Neural cell (in vitro differentiated cells): ENCODE measurements at regions not wholly inside any gene's neighbourhood (a gene's known extent, or its start where the extent isn't known, plus 50 kb on each side); places are given as distances from the start of the nearest gene placed in this dataset.

Source experiments
- H2AFZ ChIP-seq: fragments of 200-600, 300-800 bp; sonication (generic), shearing (Covaris generic); 2 replicates; pipeline ENCODE4 v1.6.0; 2014; ENCODE audit warnings: low read depth, mild to moderate bottlenecking, antibody characterized with exemption, low read length, moderate library complexity
- H3F3A ChIP-seq: fragments of 200-600 bp; shearing (Covaris generic); 2 replicates; pipeline ENCODE4 v1.6.1; 2016; ENCODE audit warnings: mild to moderate bottlenecking, moderate library complexity, mixed read lengths, antibody characterized with exemption, low read length; ENCODE audit not compliant: insufficient read depth, poor library complexity, severe bottlenecking
- H3K27ac ChIP-seq: fragments of 200-600, 300-800 bp; sonication (generic), shearing (Covaris generic); 2 replicates; pipeline ENCODE4 v1.5.1; 2014; ENCODE audit warnings: mild to moderate bottlenecking, low read length, moderate library complexity
- H3K27me3 ChIP-seq: fragments of 300-800, 200-600 bp; sonication (generic), shearing (Covaris generic); 2 replicates; pipeline ENCODE4 v1.6.0; 2014; ENCODE audit warnings: mild to moderate bottlenecking, low read depth, low read length, moderate library complexity; ENCODE audit not compliant: insufficient read depth
- H3K36me3 ChIP-seq: fragments of 300-800, 200-600 bp; sonication (generic), shearing (Covaris generic); 2 replicates; pipeline ENCODE4 v1.5.1; 2014; ENCODE audit warnings: mild to moderate bottlenecking, antibody characterized with exemption, low read length, moderate library complexity; ENCODE audit not compliant: insufficient read depth
- H3K4me2 ChIP-seq: fragments of 300-800, 200-600 bp; sonication (generic), shearing (Covaris generic); 2 replicates; pipeline ENCODE4 v1.6.0; 2014; ENCODE audit warnings: mild to moderate bottlenecking, low read length
- H3K4me3 ChIP-seq: fragments of 300-800, 200-600 bp; sonication (generic), shearing (Covaris generic); 2 replicates; pipeline ENCODE4 v1.5.1; 2014; ENCODE audit warnings: mild to moderate bottlenecking, low read length, moderate library complexity
- H3K79me2 ChIP-seq: fragments of 200-600 bp; shearing (Covaris generic); replicated peaks from 2 replicates; pipeline ENCODE4 v1.6.0; 2014; ENCODE audit warnings: mild to moderate bottlenecking, low read length, moderate library complexity; ENCODE audit not compliant: insufficient read depth
- H3K9ac ChIP-seq: fragments of 300-800, 200-600 bp; sonication (generic), shearing (Covaris generic); 2 replicates; pipeline ENCODE4 v1.6.1; 2016; ENCODE audit warnings: mild to moderate bottlenecking, low read length, mixed read lengths
- H3K9me2 ChIP-seq: fragments of 200-600 bp; shearing (Covaris generic); 2 replicates; pipeline ENCODE4 v1.6.1; 2016; ENCODE audit warnings: mild to moderate bottlenecking, low read length, mixed read lengths; ENCODE audit not compliant: insufficient read depth
- H3K9me3 ChIP-seq: fragments of 200-600, 300-800 bp; sonication (generic), shearing (Covaris generic); 2 replicates; pipeline ENCODE4 v1.6.1; 2016; ENCODE audit warnings: mild to moderate bottlenecking, mixed run types, low read length, moderate library complexity, mixed read lengths
- H4K20me1 ChIP-seq: fragments of 200-600 bp; shearing (Covaris generic); 2 replicates; pipeline ENCODE4 v1.6.1; 2016; ENCODE audit warnings: mild to moderate bottlenecking, mixed run types; ENCODE audit not compliant: insufficient read depth
- CTCF ChIP-seq: fragments of 450-650 bp; IDR thresholded peaks from 2 replicates; pipeline ENCODE4 v1.5.1; 2014; ENCODE audit warnings: antibody characterized with exemption, mild to moderate bottlenecking, moderate library complexity; ENCODE audit not compliant: poor library complexity, severe bottlenecking
- EP300 ChIP-seq: fragments of 450-650 bp; conservative IDR thresholded peaks from 2 replicates; pipeline ENCODE4 v1.6.1; 2014; ENCODE audit warnings: antibody characterized with exemption, mild to moderate bottlenecking, moderate library complexity; ENCODE audit not compliant: poor library complexity, severe bottlenecking
- EZH2 ChIP-seq: fragments of 200-600, 300-800 bp; shearing (Covaris generic), sonication (generic); IDR thresholded peaks from 2 replicates; pipeline ENCODE4 v1.6.1; 2014; ENCODE audit warnings: antibody characterized with exemption, low read length, borderline replicate concordance, mild to moderate bottlenecking; ENCODE audit not compliant: insufficient read depth, poor library complexity, severe bottlenecking
- MXI1 ChIP-seq: fragments of 450-650 bp; conservative IDR thresholded peaks from 2 replicates; pipeline ENCODE4 v1.6.1; 2014; ENCODE audit warnings: antibody characterized with exemption, mild to moderate bottlenecking; ENCODE audit not compliant: poor library complexity, severe bottlenecking
- POLR2AphosphoS5 ChIP-seq: IDR thresholded peaks from 2 replicates; pipeline ENCODE4 v1.6.1; 2012
- RAD21 ChIP-seq: fragments of 450-650 bp; conservative IDR thresholded peaks from 2 replicates; pipeline ENCODE4 v1.6.1; 2014; ENCODE audit warnings: antibody characterized with exemption, mild to moderate bottlenecking, moderate library complexity
- REST ChIP-seq: IDR thresholded peaks from 2 replicates; pipeline ENCODE4 v1.6.1; 2012; ENCODE audit warnings: borderline replicate concordance
- SMC3 ChIP-seq: fragments of 450-650 bp; conservative IDR thresholded peaks from 2 replicates; pipeline ENCODE4 v1.6.1; 2014; ENCODE audit warnings: antibody characterized with exemption, mild to moderate bottlenecking, moderate library complexity; ENCODE audit not compliant: poor library complexity
- TAF1 ChIP-seq: IDR thresholded peaks from 2 replicates; pipeline ENCODE4 v1.6.1; 2012; ENCODE audit warnings: low read depth

GRCh38 chr7:93636276-93636675, 61.8 kb upstream of the CALCR start:
- no peak for TF ChIP-seq RAD21
- no peak for TF ChIP-seq TAF1
- no peak for TF ChIP-seq POLR2AphosphoS5
- no peak for TF ChIP-seq EZH2
- no peak for TF ChIP-seq EP300
- no peak for TF ChIP-seq SMC3
- TF ChIP-seq MXI1: no peak
- TF ChIP-seq CTCF: no peak
- TF ChIP-seq REST: no peak
- H3K27me3 ChIP-seq: no peaks in the 10 kb centered on the region
- no peaks in the 10 kb centered on the region for H3K9me3 ChIP-seq
- no peaks in the 10 kb centered on the region for H3F3A ChIP-seq
- H3K27ac ChIP-seq: no peak overlapping the region
- H3K9me2 ChIP-seq: no peaks in the 10 kb centered on the region
- H2AFZ ChIP-seq: no peak overlapping the region
- H3K79me2 ChIP-seq: no peaks in the 10 kb centered on the region
- no peak overlapping the region for H3K4me3 ChIP-seq
- no peaks in the 10 kb centered on the region for H3K36me3 ChIP-seq
- H4K20me1 ChIP-seq: no peaks in the 10 kb centered on the region
- H3K4me2 ChIP-seq: no peak overlapping the region
- no peak overlapping the region for H3K9ac ChIP-seq

GRCh38 chr7:93632371-93632770, 57.8 kb upstream of the CALCR start:
- TF ChIP-seq SMC3 (no peak), CTCF (no peak), EP300 (no peak), EZH2 (no peak), POLR2AphosphoS5 (no peak), REST (no peak), MXI1 (no peak)
- Histone ChIP-seq H4K20me1 (no peaks in the 10 kb centered on the region), H3K27ac (no peak overlapping the region), H3K4me3 (no peak overlapping the region), H3K27me3 (no peaks in the 10 kb centered on the region), H3K79me2 (no peaks in the 10 kb centered on the region), H3K4me2 (no peak overlapping the region), H3K9me2 (no peaks in the 10 kb centered on the region), H2AFZ (no peak overlapping the region), H3F3A (no peaks in the 10 kb centered on the region), H3K9ac (no peak overlapping the region), H3K9me3 (no peaks in the 10 kb centered on the region), H3K36me3 (no peaks in the 10 kb centered on the region)
